HepG2 (cell line): ENCODE measurements at regions not wholly inside any gene's neighbourhood (a gene's known extent, or its start where the extent isn't known, plus 50 kb on each side); places are given as distances from the start of the nearest gene placed in this dataset.

Experiments
- ATAC-seq: fragments of 200-7000 bp; cut with Tn5 transposase; 3 replicates; pipeline ENCODE4 v1.9.1; 2020; ENCODE audit warnings: mild to moderate bottlenecking, moderate library complexity
- BruUV-seq: library from RNA; stranded (reverse); fragments of 400-500 nt; replicated peaks from 2 replicates; lab custom pipeline; 2021; lab: Mats Ljungman, UMichigan
- CTCF ChIA-PET: fragments of 300-600 bp; formaldehyde crosslinking; extraction: SDS; loops from one replicate; lab custom pipeline; 2021; ENCODE audit warnings: low total read pairs, inconsistent platforms, low intra/inter-chr PET ratio; lab: Yijun Ruan, JAX
- POLR2A ChIA-PET: fragments of 350-600 bp; sonication (Branson Sonifier 250); formaldehyde crosslinking; loops from one replicate; lab custom pipeline; 2020; ENCODE audit warnings: antibody characterized with exemption, inconsistent platforms; lab: Yijun Ruan, JAX
- DNase-seq: peaks from one replicate; pipeline ENCODE4 v3.0.0-alpha.2; 2015; ENCODE audit warnings: low spot score
- FAIRE-seq: peaks from 3 replicates; lab custom pipeline; 2011; peaks lifted over from hg19 to GRCh38; lab: Jason Lieb, UNC
- H2AFZ ChIP-seq: one replicate; pipeline ENCODE4 v1.6.1; 2011; ENCODE audit warnings: low read length, inconsistent platforms
- H3K27ac ChIP-seq: fragments of 300-600 bp; 3 replicates; pipeline ENCODE4 v1.8.0; 2011; ENCODE audit warnings: mixed run types, mild to moderate bottlenecking, mixed read lengths, low read length, inconsistent platforms; ENCODE audit not compliant: insufficient read depth; ENCODE audit errors: extremely low read length
- H3K27me3 ChIP-seq, 2 experiments: fragments of 200-600 bp in 1 of 2; 2 replicates in 1 of 2; 3 replicates in 1 of 2; pipeline versions ENCODE4 v1.6.0 to v1.8.0; 2011; ENCODE audit warnings: low read length in 2 of 2, mild to moderate bottlenecking in 2 of 2, moderate library complexity in 2 of 2, inconsistent platforms in 1 of 2; ENCODE audit not compliant: insufficient read depth in 2 of 2, control insufficient read depth in 1 of 2
- H3K36me3 ChIP-seq, 2 experiments: fragments of 200-600 bp in 1 of 2; replicated peaks in 1 of 2; 2 replicates in 1 of 2; 3 replicates in 1 of 2; pipeline versions ENCODE4 v1.5.1 to v1.8.0; 2011; ENCODE audit warnings: low read length in 2 of 2, inconsistent platforms in 1 of 2; ENCODE audit not compliant: insufficient read depth in 2 of 2, control insufficient read depth in 1 of 2
- H3K4me1 ChIP-seq: 2 replicates; pipeline ENCODE4 v1.5.1; 2012; ENCODE audit warnings: low read length, inconsistent platforms; ENCODE audit not compliant: insufficient read depth
- H3K4me2 ChIP-seq: 2 replicates; pipeline ENCODE4 v1.6.0; 2011; ENCODE audit warnings: low read depth, low read length, inconsistent platforms
- H3K4me3 ChIP-seq, 3 experiments: fragments of 200-600 bp in 1 of 3; sonication (generic), shearing (Covaris generic) in 1 of 3; replicated peaks in 1 of 3; 2 replicates each; pipeline ENCODE4 v1.5.1; 2011 to 2016; ENCODE audit warnings: low read length in 3 of 3, inconsistent platforms in 2 of 3, low read depth in 2 of 3, mild to moderate bottlenecking in 2 of 3, control low read depth in 1 of 3, mixed read lengths in 1 of 3; ENCODE audit not compliant: insufficient read depth in 1 of 3
- H3K79me2 ChIP-seq: one replicate; pipeline ENCODE4 v1.6.1; 2011; ENCODE audit warnings: low read length, inconsistent platforms; ENCODE audit not compliant: insufficient read depth
- H3K9ac ChIP-seq: 2 replicates; pipeline ENCODE4 v1.6.0; 2011; ENCODE audit warnings: mild to moderate bottlenecking, low read depth, low read length, inconsistent platforms; ENCODE audit not compliant: insufficient read depth
- H3K9me3 ChIP-seq: 2 replicates; pipeline ENCODE4 v1.5.1; 2012; ENCODE audit warnings: mild to moderate bottlenecking, low read length
- H4K20me1 ChIP-seq: 2 replicates; pipeline ENCODE4 v1.6.0; 2011; ENCODE audit warnings: inconsistent platforms, mild to moderate bottlenecking, low read length, moderate library complexity; ENCODE audit not compliant: insufficient read depth
- ATF3 ChIP-seq: sonication (generic); formaldehyde crosslinking; IDR thresholded peaks from 2 replicates; pipeline ENCODE4 v1.4.0; 2020; ENCODE audit warnings: missing genetic modification reagents
- CC2D1A ChIP-seq: sonication (generic); formaldehyde crosslinking; IDR thresholded peaks from 2 replicates; pipeline ENCODE4 v1.8.1; 2023; ENCODE audit warnings: mild to moderate bottlenecking, missing genetic modification reagents
- CHCHD3 ChIP-seq: sonication (generic); formaldehyde crosslinking; IDR thresholded peaks from 2 replicates; pipeline ENCODE4 v1.8.0; 2022; ENCODE audit warnings: mild to moderate bottlenecking, missing genetic modification reagents, moderate library complexity
- HBP1 ChIP-seq: IDR thresholded peaks from 2 replicates; pipeline ENCODE4 v1.6.1; 2016; ENCODE audit warnings: low read depth, control low read depth
- JARID2 ChIP-seq: sonication (generic); formaldehyde crosslinking; IDR thresholded peaks from 2 replicates; pipeline ENCODE4 v1.8.1; 2023; ENCODE audit warnings: missing genetic modification reagents, inconsistent platforms; ENCODE audit not compliant: insufficient replicate concordance
- MATR3 ChIP-seq: sonication (generic); formaldehyde crosslinking; IDR thresholded peaks from 2 replicates; pipeline ENCODE4 v1.4.0; 2020; ENCODE audit warnings: missing genetic modification reagents
- TSC22D2 ChIP-seq: sonication (generic); formaldehyde crosslinking; IDR thresholded peaks from 2 replicates; pipeline ENCODE4 v1.5.1; 2020; ENCODE audit warnings: missing genetic modification reagents, mild to moderate bottlenecking, borderline replicate concordance
- XRCC5 ChIP-seq: fragments of 200-400 bp; formaldehyde crosslinking; optimal IDR thresholded peaks from 2 replicates; pipeline ENCODE3; 2017; ENCODE audit warnings: mild to moderate bottlenecking, low read length
- ZFY ChIP-seq: sonication (generic); formaldehyde crosslinking; IDR thresholded peaks from 2 replicates; pipeline ENCODE4 v1.4.0; 2020; ENCODE audit warnings: missing genetic modification reagents
- ZNF30 ChIP-seq: sonication (generic); formaldehyde crosslinking; IDR thresholded peaks from 2 replicates; pipeline ENCODE4 v1.5.0; 2020; ENCODE audit warnings: mild to moderate bottlenecking, missing genetic modification reagents
- ZNF430 ChIP-seq: sonication (generic); formaldehyde crosslinking; IDR thresholded peaks from 2 replicates; pipeline ENCODE4 v1.9.0; 2021; ENCODE audit warnings: mild to moderate bottlenecking, missing genetic modification reagents
- ZNF674 ChIP-seq: sonication (generic); formaldehyde crosslinking; IDR thresholded peaks from 2 replicates; pipeline ENCODE4 v1.5.0; 2020; ENCODE audit warnings: low read depth, mild to moderate bottlenecking, missing genetic modification reagents
- ZSCAN5A ChIP-seq: sonication (generic); formaldehyde crosslinking; IDR thresholded peaks from 2 replicates; pipeline ENCODE4 v1.8.0; 2022; ENCODE audit warnings: mild to moderate bottlenecking, missing genetic modification reagents, borderline replicate concordance
- ZXDC ChIP-seq: sonication (generic); formaldehyde crosslinking; IDR thresholded peaks from 2 replicates; pipeline ENCODE4 v1.5.0; 2020; ENCODE audit warnings: mild to moderate bottlenecking, missing genetic modification reagents
- WGBS: methylation state at CpG from one replicate; pipeline ENCODE4 v1.1.6; 2017; ENCODE audit warnings: low lambda C conversion rate; 5-methylcytosine and 5-hydroxymethylcytosine counted together
- in situ Hi-C: cut with HindIII; loops from 2 replicates; pipeline ENCODE4 v1.10.0; 2017; ENCODE audit warnings: low pct_unique_long_range_greater_than_20kb; ENCODE audit not compliant: extremely low pct_ligation_motif_present
- intact Hi-C: fragments of 100-400 bp; cut with micrococcal nuclease; formaldehyde crosslinking; loops from one replicate; pipeline ENCODE4 v1.10.0; 2022; ENCODE audit not compliant: unreplicated experiment
- TF ChIP-seq, protein P1 (sequence below): sonication (generic); formaldehyde crosslinking; IDR thresholded peaks from 2 replicates; pipeline ENCODE4 v1.4.0; 2020; ENCODE audit warnings: mild to moderate bottlenecking, missing genetic modification reagents

- TF ChIP-seq, protein P1, sequence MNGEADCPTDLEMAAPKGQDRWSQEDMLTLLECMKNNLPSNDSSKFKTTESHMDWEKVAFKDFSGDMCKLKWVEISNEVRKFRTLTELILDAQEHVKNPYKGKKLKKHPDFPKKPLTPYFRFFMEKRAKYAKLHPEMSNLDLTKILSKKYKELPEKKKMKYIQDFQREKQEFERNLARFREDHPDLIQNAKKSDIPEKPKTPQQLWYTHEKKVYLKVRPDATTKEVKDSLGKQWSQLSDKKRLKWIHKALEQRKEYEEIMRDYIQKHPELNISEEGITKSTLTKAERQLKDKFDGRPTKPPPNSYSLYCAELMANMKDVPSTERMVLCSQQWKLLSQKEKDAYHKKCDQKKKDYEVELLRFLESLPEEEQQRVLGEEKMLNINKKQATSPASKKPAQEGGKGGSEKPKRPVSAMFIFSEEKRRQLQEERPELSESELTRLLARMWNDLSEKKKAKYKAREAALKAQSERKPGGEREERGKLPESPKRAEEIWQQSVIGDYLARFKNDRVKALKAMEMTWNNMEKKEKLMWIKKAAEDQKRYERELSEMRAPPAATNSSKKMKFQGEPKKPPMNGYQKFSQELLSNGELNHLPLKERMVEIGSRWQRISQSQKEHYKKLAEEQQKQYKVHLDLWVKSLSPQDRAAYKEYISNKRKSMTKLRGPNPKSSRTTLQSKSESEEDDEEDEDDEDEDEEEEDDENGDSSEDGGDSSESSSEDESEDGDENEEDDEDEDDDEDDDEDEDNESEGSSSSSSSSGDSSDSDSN (CRISPR knock-in tag) = no peak
- TF ChIP-seq TSC22D2 = no peak
- no peak for TF ChIP-seq ZNF30 (CRISPR knock-in tag)
- no peak for TF ChIP-seq HBP1 (CRISPR knock-in tag)
These were observed 142.8 kb upstream of the VCX2 start (continued) for GRCh38 chrX:8313844-8314243.

GRCh38 chrX:8314881-8315280 lies 143.8 kb upstream of the VCX2 start:
- in situ Hi-C loops (no loop called here), intact Hi-C loops (no loop called here)
- H2AFZ ChIP-seq = no peak overlapping the region
- TF ChIP-seq ATF3 (CRISPR knock-in tag) (no peak), CC2D1A (CRISPR knock-in tag) (no peak), JARID2 (CRISPR knock-in tag) (no peak), CHCHD3 (CRISPR knock-in tag) (no peak), ZXDC (CRISPR knock-in tag) (no peak), ZFY (CRISPR knock-in tag) (no peak), ZSCAN5A (CRISPR knock-in tag) (no peak), MATR3 (no peak), ZNF430 (no peak), XRCC5 (no peak), ZNF674 (CRISPR knock-in tag) (no peak)
- no TSS peak for BruUV-seq
- ATAC-seq = no peak
- ChIA-PET CTCF (no interaction called here), POLR2A (no interaction called here)
- no peak overlapping the region for H3K9ac ChIP-seq
- 53% methylated on average over 4 of the region's 4 CpGs for WGBS
- H3K27ac ChIP-seq = no peak overlapping the region
- no peak overlapping the region for H3K4me3 ChIP-seq
- FAIRE-seq = no peak
- H3K4me1 ChIP-seq = no peaks in the 10 kb centered on the region
- no peaks in the 10 kb centered on the region for H3K9me3 ChIP-seq
- no peaks in the 10 kb centered on the region for H3K27me3 ChIP-seq
- H3K4me2 ChIP-seq = no peak overlapping the region
- no peaks in the 10 kb centered on the region for H3K79me2 ChIP-seq
- no peak for DNase-seq
- H4K20me1 ChIP-seq = no peaks in the 10 kb centered on the region
- no peaks in the 10 kb centered on the region for H3K36me3 ChIP-seq
